Fibroblast of skin of scalp (primary cell): ENCODE measurements at regions not wholly inside any gene's neighbourhood (a gene's known extent, or its start where the extent isn't known, plus 50 kb on each side); places are given as distances from the start of the nearest gene placed in this dataset.
"Not testable (repeated sequence)": the region's sequence is repeated elsewhere in the genome, so short reads cannot be mapped to it uniquely, and the experiment has no call there.

Experiments used
- DNase-seq: peaks from one replicate; pipeline ENCODE4 v3.0.0-alpha.2; 2013

DNA sequence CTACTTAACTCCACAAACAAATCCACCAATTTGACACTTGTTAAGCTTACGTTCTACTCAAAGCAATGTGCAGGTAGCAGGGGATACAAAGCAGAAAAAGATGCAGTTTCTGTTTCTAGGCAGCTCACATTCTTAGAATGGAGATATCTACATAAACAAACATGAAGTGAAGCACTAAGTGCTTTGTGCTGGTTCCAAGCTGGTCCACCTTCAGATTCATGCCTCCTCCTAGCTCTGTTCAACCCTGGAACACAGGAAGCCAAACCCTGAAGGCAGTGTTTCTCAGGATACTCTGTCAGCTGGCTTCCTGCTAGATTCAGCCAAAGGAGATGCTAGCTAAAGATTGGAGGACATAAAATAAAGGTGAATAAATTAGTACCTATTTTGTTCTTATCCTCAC, 55.3 kb upstream of the NOL4 start:
- DNase-seq = no peak

- DNase-seq = no peak
Measured at GRCh38 chr18:34280653-34281052, 55.9 kb upstream of the NOL4 start.

DNA sequence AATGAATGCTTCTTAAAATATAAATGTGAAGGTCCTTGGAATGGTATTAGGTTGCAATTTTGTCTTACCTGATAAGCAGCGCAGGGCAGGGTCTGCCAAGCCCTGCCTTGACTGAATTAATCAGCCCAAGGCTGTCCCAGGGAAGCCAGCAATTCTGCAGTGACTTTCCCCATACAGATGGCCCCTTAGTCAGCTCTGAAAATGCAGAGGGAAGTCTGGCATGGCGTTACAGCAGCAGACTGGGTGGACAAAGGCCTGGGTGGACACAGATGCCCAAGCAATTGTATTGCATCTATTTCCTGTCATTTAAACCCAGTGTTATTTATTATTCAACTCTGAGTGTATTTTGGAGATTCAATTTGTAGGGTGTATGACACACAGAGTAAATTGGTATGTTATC, 56.6 kb upstream of the NOL4 start:
- no peak for DNase-seq

GRCh38 chr18:34281722-34282121, 57.0 kb upstream of the NOL4 start:
- DNase-seq = no peak

DNA sequence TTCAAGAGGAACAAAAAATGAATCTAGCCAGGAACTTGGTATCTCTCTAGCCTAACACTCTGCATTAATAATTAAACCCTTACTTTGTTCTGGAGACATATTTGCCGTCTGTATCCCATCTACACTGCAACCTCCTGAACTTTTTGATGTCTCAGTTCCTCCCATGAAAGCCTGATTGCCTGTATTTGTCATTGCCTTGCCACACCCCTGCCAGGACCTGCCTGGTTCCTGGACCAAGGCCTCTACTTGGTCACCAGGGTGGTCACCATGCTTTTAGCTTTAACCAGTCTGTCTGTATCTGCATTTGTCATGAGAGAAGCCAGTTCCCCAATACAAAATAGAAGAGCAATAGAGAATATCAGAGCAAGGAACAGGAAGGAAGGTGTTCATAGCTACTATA, 58.8 kb upstream of the NOL4 start:
- no peak for DNase-seq

DNA sequence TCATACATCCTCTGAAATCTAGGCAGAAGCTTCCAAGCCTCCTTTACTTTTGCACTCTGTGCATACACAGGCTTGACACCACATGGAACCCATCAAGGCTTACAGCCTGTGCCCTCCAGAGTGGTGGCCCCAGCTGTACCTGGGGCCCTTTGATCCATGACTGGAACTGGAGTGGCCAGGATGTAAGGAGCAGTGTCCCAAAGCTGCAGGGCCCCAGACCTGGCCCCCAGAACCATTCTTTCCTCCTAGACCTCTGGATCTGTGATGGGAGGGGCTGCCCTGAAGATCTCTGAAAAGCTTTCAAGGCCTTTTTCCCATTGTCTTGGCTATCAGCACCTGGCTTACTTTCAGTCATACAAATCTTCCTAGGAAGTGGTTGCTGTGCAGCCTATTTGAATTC, 63.1 kb upstream of the NOL4 start:
- no peak for DNase-seq

DNA sequence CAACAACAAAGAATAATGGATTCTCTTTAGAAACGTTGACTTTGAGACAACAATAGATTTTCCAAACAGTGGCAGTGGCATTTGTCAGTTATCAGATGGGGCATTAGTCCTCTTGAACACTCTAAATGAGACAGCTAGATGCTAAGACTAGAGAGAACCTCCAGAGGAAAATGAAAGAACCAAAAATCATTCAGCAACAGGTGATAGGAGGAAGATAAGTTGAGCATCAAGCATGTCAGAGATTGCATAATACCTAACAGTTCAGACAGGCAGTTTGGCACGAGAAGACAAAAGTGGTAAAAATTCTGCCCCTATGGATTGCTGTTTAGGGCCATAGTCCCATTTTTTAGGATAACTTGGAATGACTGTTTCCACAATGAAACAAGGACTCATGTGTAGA, 67.9 kb upstream of the NOL4 start:
- DNase-seq = no peak

GRCh38 chr18:34297287-34297686, 72.6 kb upstream of the NOL4 start:
- no peak for DNase-seq

GRCh38 chr18:34299828-34300227, 75.1 kb upstream of the NOL4 start:
- no peak for DNase-seq

DNA sequence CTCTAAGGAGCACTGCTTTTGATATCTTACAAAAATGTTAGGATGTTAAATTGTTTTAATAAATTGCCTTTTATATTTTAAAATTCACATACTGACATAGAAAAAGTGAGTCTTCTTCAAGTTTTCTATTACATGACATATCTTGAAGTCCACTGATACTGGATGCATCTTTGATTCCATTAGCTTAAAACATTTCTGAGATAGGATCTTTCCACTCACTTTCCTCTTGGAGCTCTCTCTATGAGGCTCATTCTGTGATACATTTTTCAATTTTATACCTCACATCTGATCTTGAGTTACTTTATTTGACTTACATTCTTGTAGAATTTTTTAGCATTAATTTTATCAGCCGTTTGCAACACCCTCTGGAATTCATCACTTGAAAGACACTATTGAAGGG, 86.8 kb upstream of the NOL4 start:
- no peak for DNase-seq

- DNase-seq = no peak
Measured at GRCh38 chr18:34314847-34315246, 90.1 kb upstream of the NOL4 start.

DNA sequence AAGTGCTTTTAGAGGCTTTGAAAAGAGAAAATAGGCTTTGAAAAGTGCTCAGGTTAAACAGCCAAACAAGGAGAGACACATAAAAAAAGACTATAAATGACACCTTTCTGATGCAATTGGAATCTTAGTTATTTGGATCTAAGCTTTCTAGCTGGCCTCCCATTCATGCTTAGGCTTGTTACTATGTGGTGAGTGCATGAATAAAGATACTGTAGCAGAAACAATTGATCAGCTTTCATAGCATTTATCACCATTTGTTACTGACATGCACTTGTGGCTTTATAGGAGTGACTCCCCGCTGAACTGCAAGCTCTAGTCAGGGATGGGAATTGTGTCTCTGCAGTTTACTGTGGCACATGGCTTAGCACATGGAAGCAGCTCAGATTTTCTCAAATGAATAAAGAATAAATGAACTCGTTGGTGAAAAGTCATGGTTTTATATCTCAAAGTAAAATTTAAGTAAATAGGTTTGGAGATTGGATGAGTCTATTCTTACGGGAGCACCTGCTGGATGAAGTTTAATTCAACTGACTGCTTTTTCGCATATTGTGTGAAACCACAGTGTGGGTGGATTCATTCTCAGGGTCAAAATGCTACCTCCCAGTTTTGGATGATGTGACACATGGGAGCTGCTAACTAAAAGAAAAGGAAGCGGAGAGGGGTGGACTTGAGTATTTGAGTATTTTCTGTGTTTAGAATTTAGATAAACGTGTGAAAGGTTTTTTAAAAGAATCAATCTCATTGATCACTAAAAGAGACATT, 91.1 kb upstream of the NOL4 start:
- no peak for DNase-seq

DNA sequence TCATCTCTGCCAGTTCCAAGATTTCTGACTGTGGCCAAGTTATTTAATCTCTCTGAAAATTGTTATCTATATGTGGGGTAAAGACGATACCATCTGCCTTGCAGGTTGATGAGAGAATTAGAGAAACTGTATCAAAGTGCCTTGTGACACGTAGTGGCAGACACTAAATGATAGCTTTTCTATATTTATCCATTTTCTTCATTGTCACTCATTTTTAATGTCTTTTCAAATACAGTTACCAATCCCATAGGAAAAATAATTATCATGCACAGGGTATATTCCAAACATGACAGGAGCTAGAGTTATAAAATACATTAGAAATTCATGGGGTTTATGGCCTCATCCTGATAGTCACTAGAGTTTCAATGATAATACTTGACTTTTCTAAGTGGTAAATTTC, 95.6 kb upstream of the NOL4 start:
- no peak for DNase-seq

GRCh38 chr18:34321066-34321465, 96.4 kb upstream of the NOL4 start:
- DNase-seq = no peak

DNA sequence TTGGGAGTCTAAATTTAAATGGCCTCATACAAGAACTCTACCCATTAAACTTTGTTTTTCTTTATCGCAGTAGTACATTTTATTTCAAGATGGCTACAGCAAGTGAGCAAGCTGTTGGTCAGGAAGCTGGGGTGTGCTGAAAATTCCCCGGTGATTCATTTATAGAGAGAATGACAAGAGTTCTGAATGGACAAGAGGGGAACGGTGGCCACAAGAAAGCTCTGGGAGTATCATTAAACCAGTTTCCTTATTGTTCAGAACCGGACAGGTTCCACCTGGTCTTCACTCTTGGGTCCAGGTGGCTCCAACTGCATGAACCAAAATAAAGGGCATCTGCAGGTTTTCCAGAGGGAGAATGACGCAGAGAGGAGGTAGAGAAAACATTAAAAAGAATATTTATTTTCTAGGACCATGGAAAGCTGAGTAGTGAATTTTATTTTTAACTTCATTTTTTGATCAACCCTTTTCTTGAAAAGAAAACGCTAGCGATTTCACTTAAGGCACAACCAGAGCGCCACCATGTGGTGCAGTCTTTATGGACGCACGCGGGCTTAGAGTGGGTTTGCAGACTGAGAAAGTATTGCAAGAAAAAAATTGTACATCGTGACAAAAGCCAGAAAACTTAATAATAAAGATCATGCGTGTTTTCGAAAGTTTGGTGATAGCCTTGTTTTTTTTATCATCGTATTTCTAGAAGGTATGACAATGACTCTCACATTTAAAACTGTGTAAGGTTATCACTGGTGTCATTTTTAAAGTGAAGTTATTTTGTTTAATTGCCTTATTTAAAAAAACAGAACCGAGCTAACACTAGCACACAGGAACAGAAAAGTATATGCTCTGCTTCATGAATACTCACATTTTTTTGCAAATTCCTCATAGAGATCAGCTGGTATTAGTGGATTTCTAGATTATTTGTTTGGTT, 97.9 kb upstream of the NOL4 start:
- peak; percentile 57 for DNase-seq

GRCh38 chr18:34329840-34330239, 105.1 kb upstream of the NOL4 start:
- no peak for DNase-seq

- DNase-seq = no peak
Measured at GRCh38 chr18:34330308-34330707, 105.6 kb upstream of the NOL4 start.

DNA sequence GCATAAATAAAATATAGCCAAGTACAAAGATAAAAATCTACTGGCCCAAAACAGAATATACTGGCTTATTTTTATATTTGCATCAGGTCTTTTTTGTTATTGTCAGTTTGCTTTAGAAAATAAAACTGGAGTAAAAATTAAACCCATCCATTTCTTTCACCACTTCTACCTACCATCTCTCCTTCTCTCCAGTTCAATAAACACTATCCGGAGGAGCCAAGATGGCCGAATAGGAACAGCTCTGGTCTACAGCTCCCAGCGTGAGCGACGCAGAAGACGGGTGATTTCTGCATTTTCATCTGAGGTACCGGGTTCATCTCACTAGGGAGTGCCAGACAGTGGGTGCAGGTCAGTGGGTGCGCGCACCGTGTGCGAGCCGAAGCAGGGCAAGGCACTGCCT, 106.2 kb upstream of the NOL4 start:
- DNase-seq = not testable (repeated sequence)

DNA sequence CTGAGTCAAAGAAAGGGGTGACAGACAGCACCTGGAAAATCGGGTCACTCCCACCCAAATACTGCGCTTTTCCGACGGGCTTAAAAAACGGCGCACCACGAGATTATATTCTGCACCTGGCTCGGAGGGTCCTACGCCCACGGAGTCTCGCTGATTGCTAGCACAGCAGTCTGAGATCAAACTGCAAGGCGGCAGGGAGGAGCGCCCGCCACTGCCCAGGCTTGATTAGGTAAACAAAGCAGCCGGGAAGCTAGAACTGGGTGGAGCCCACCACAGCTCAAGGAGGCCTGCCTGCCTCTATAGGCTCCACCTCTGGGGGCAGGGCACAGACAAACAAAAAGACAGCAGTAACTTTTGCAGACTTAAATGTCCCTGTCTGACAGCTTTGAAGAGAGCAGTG, 106.6 kb upstream of the NOL4 start:
- not testable (repeated sequence) for DNase-seq

DNA sequence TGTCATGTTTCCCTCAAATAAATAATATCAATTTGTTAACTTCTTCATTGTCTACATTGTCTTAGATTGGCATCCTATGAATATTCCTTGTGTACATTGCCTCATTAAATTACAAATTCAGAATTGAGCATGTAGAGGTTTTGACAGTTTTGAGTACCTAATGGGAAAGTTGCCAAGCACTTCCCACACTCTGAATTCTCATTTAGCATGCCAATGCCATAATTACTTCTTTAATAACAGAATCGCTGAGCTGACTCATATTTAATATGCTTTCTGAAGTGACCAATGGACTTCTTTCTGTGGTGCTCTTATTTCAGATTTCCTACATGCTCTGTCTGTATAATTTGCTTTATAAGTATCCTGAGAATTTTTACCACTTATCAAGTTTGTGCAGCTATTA, 114.4 kb upstream of the NOL4 start:
- no peak for DNase-seq

DNA sequence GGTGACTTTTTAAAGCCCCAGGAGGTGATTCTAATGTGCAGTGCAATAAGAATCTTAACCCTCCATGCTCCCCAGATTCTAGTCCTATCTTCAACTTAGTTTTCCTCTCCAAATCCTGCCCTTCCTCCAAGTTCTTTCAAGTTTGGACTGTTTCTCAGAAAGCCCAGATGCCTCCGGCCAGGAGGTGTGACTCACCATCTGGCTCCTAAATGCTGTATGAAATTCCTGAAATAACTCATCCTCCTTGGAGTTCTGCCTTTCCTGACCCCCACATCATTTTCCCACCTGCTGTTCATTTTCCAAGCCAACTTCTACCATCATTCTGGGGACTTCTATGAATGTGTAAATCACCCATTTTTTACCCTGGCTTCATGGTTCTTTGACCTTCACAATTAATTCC, 118.2 kb upstream of the NOL4 start:
- DNase-seq = peak; percentile 73

GRCh38 chr18:34345738-34346137, 121.0 kb upstream of the NOL4 start:
- peak; percentile 3 for DNase-seq

DNA sequence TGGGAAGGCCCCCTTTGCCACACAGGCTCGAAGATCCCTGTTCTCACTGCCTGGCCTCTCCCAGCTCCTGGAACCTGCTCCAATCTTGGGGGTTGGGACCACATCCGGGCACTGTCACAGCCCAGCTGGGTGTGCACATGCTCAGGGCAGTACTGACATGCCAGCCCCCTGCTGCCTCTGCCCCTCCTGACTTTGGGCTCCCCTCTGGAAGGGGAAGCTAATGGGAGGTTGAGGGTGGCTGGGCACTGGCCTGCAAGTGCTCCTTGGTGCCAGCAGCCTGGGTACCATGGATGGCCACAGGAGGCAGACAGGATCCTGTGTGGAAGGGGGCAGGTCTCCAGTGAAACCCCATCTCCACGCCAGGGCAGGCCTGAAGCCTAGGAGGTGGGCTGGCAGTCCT, 126.1 kb upstream of the NOL4 start:
- no peak for DNase-seq
